Neuron (in vitro differentiated cells): ENCODE measurements at regions not wholly inside any gene's neighbourhood (a gene's known extent, or its start where the extent isn't known, plus 50 kb on each side); places are given as distances from the start of the nearest gene placed in this dataset.
"Not testable (repeated sequence)": the region's sequence is repeated elsewhere in the genome, so short reads cannot be mapped to it uniquely, and the experiment has no call there.

Experiments used
- H2AFZ ChIP-seq: one replicate; pipeline ENCODE4 v1.6.1; 2013; ENCODE audit warnings: low read depth, mild to moderate bottlenecking, inconsistent platforms, low read length, moderate library complexity
- H3K27me3 ChIP-seq: one replicate; pipeline ENCODE4 v1.6.1; 2013; ENCODE audit warnings: low read length; ENCODE audit not compliant: insufficient read depth
- H3K36me3 ChIP-seq: one replicate; pipeline ENCODE4 v1.6.1; 2013; ENCODE audit warnings: low read length; ENCODE audit not compliant: insufficient read depth
- H3K4me1 ChIP-seq: one replicate; pipeline ENCODE4 v1.6.1; 2013; ENCODE audit warnings: low read length; ENCODE audit not compliant: insufficient read depth
- H3K4me3 ChIP-seq: 2 replicates; pipeline ENCODE4 v1.5.1; 2013; ENCODE audit warnings: mild to moderate bottlenecking, low read length, moderate library complexity
- H3K9me3 ChIP-seq: one replicate; pipeline ENCODE4 v1.6.1; 2013; ENCODE audit warnings: low read length

GRCh38 chr1:146323302-146323701, 94.5 kb upstream of the NOTCH2NLA start:
- not testable (repeated sequence) for H3K27me3 ChIP-seq, H3K36me3 ChIP-seq, H2AFZ ChIP-seq, H3K4me3 ChIP-seq, H3K4me1 ChIP-seq, H3K9me3 ChIP-seq

DNA sequence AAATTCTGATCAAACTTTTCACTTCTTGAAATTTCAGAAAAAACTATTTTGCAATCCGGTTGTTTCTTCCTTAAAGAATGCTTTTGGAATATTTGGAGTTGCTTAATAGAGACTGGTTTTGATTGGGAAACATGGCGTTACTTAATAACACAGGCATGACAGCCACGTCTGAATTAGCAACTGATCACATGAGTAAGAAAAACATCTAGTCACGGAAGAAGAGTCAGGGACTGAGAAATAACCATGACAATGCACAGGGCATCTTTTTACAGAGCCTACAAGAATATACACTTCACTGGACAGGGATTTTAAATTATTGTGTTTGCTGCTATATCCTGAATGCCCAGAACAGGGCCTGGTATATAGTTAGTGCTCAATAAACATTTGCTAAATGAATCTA, 94.1 kb upstream of the NOTCH2NLA start:
- H3K9me3 ChIP-seq, H3K27me3 ChIP-seq, H3K4me1 ChIP-seq, H3K36me3 ChIP-seq, H3K4me3 ChIP-seq, H2AFZ ChIP-seq: not testable (repeated sequence)

GRCh38 chr1:146318715-146319114, 89.9 kb upstream of the NOTCH2NLA start:
- H3K27me3 ChIP-seq, H3K4me1 ChIP-seq, H2AFZ ChIP-seq, H3K9me3 ChIP-seq, H3K4me3 ChIP-seq, H3K36me3 ChIP-seq: not testable (repeated sequence)

DNA sequence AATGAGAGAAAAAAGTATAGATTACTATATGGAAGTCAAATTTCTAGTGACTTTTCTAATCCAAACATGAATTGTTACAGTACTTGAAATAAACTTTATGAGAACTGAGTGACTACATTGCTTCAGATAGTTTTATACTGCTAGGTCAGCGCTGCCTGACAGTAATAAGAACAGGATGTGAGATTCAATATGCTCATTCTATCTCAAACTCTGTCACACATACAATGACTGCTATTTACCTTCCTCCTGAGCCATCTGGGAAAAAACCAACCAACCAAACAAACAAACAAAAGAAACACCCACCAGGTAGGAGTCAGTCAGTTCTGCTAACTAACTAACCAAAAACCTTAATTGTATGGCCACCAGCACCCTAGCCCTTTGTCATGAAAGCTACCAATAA, 89.0 kb upstream of the NOTCH2NLA start:
- H3K4me3 ChIP-seq, H2AFZ ChIP-seq, H3K36me3 ChIP-seq, H3K27me3 ChIP-seq, H3K4me1 ChIP-seq, H3K9me3 ChIP-seq: not testable (repeated sequence)

- not testable (repeated sequence) for H3K4me3 ChIP-seq, H2AFZ ChIP-seq, H3K9me3 ChIP-seq, H3K36me3 ChIP-seq, H3K4me1 ChIP-seq, H3K27me3 ChIP-seq
Measured at GRCh38 chr1:146314449-146315246, 85.8 kb upstream of the NOTCH2NLA start.

DNA sequence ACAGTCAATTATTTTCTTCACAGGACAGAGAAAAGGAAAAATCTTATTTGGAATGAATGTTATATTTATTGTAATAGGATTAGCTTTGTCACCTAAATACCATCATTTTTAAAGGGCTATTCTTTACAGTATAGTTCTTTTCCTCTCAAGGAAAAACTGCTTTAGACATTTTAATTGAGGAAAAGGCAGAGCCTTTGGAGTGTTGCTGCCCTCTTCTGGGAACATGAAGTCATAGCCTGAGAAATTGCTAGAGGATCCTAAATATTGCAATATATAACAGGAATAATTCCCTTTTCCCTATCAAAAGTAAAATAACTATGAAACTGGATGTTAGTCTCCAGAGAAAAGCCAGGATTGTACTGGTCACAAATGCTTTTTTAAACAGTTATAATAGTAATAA, 81.8 kb upstream of the NOTCH2NLA start:
- H3K27me3 ChIP-seq, H3K4me3 ChIP-seq, H2AFZ ChIP-seq, H3K36me3 ChIP-seq, H3K9me3 ChIP-seq, H3K4me1 ChIP-seq: not testable (repeated sequence)

DNA sequence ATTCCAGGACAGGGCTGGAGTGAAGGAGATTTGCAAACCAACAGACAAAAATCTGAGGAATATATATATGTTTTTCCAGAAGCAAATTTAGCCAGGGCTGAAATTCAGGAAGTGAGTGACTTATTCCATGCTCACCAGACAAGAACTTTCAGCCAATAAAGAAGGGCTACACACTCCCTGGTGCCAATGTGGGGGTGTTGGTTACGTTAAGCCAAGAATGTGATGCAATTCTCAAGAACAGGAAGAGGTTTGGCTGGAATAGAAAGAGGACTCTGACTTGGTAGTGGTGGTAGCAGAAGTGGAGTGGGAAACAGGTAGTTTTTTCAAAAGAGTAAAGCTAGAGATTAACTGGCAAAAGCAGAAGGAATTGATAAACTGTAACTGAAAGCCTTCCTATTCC, 80.6 kb upstream of the NOTCH2NLA start:
- H3K9me3 ChIP-seq, H3K4me3 ChIP-seq, H3K36me3 ChIP-seq, H3K27me3 ChIP-seq, H3K4me1 ChIP-seq, H2AFZ ChIP-seq: not testable (repeated sequence)

GRCh38 chr1:146308892-146309291, 80.1 kb upstream of the NOTCH2NLA start:
- H2AFZ ChIP-seq = not testable (repeated sequence)

DNA sequence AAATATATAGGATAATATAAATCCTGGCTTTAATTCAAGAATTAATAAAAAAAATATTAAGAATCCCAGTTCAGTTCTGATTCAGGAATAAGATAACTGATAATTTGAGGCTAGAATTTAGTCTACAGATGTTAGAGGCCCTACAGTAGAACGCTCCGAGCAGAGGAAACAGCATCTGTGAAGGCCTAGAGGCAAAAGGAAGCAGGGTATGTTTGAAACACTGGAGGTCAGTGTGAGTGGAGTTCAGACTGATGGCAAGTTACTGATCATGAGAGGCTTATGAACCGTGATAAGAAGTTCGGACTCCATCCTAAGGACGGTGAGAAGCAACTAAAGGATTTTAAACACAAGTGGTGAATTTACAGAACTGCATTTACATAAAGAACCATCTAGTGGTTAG, 79.3 kb upstream of the NOTCH2NLA start:
- not testable (repeated sequence) for H3K36me3 ChIP-seq, H2AFZ ChIP-seq, H3K9me3 ChIP-seq, H3K4me1 ChIP-seq, H3K27me3 ChIP-seq, H3K4me3 ChIP-seq

More at GRCh38 chr1:146308892-146309291, 80.1 kb upstream of the NOTCH2NLA start:
- not testable (repeated sequence) for H3K27me3 ChIP-seq, H3K9me3 ChIP-seq, H3K4me1 ChIP-seq, H3K36me3 ChIP-seq, H3K4me3 ChIP-seq

DNA sequence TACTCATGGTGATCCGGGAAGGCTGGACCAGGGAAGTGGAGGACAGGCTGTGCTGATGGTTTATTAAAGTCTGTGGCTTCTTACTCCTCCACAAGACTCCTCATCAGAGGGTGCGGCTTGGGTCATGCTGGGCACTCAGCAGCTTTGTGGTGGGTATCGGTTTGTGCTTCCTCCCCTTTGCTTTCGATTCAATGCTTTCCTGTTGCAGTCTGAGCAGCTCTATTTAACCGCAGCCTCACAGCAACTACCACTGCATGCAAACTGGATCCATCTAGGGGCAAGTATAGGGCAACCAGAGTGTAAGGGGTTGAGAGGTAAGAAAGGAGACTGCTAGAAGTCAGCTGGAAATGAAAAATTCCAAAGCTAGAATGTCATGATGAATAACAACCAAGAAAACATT, 78.8 kb upstream of the NOTCH2NLA start:
- not testable (repeated sequence) for H3K4me3 ChIP-seq, H3K4me1 ChIP-seq, H2AFZ ChIP-seq, H3K36me3 ChIP-seq, H3K27me3 ChIP-seq, H3K9me3 ChIP-seq

- not testable (repeated sequence) for H3K27me3 ChIP-seq, H3K9me3 ChIP-seq, H2AFZ ChIP-seq, H3K4me3 ChIP-seq, H3K4me1 ChIP-seq, H3K36me3 ChIP-seq
Measured at GRCh38 chr1:146306651-146307050, 77.8 kb upstream of the NOTCH2NLA start.

DNA sequence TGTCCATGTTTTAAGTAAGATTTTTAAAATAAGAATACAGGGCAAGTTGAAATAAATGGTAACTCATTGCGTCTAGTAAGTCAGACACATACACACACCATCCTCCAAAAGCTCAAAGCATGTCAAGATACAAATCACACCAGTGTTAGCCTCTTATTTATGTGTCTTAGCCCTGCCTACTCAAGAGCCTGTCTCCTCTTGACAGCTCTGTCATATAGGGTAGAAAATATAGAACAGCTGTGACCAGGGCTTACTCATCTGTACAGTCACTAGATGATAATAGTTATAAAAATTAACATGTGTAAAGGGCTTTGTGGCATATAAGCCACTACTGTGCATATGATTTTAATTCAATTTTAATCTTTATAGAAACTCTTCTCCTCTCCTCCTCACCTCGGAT, 76.6 kb upstream of the NOTCH2NLA start:
- not testable (repeated sequence) for H2AFZ ChIP-seq, H3K4me3 ChIP-seq, H3K27me3 ChIP-seq, H3K36me3 ChIP-seq, H3K9me3 ChIP-seq, H3K4me1 ChIP-seq

GRCh38 chr1:146298575-146298897, 69.7 kb upstream of the NOTCH2NLA start:
- not testable (repeated sequence) for H2AFZ ChIP-seq, H3K9me3 ChIP-seq, H3K4me3 ChIP-seq, H3K4me1 ChIP-seq, H3K36me3 ChIP-seq, H3K27me3 ChIP-seq

GRCh38 chr1:146297781-146298574, 69.2 kb upstream of the NOTCH2NLA start:
- not testable (repeated sequence) for H3K27me3 ChIP-seq, H3K9me3 ChIP-seq, H3K36me3 ChIP-seq, H2AFZ ChIP-seq, H3K4me3 ChIP-seq, H3K4me1 ChIP-seq
